K562 (cell line): ENCODE measurements at regions not wholly inside any gene's neighbourhood (a gene's known extent, or its start where the extent isn't known, plus 50 kb on each side); places are given as distances from the start of the nearest gene placed in this dataset.

ENCODE experiments used
- ATAC-seq: fragments of 200-7000 bp; cut with Tn5 transposase; 3 replicates; pipeline ENCODE4 v1.9.1; 2020; ENCODE audit warnings: moderate library complexity
- BruUV-seq: library from RNA; stranded (reverse); fragments of 400-500 nt; replicated peaks from 2 replicates; lab custom pipeline; 2021; lab: Mats Ljungman, UMichigan
- CTCF ChIA-PET: fragments of 300-600 bp; formaldehyde crosslinking; extraction: SDS; loops from one replicate; lab custom pipeline; 2021; ENCODE audit warnings: low intra/inter-chr PET ratio; lab: Yijun Ruan, JAX
- POLR2A ChIA-PET: fragments of 300-600, 350-650 bp; sonication (Branson Sonifier 250); formaldehyde crosslinking; extraction: SDS; loops from one replicate; lab custom pipeline; 2021; ENCODE audit warnings: antibody characterized with exemption, inconsistent platforms; lab: Yijun Ruan, JAX
- DNase-seq, 4 experiments: peaks; one replicate each; pipeline versions ENCODE4 v3.0.0 to v3.0.0-alpha.2; 2011 to 2018; ENCODE audit warnings: low spot score in 3 of 4, mixed read lengths in 3 of 4; ENCODE audit errors: extremely low read depth in 1 of 4
- FAIRE-seq: peaks from 2 replicates; lab custom pipeline; 2011; peaks lifted over from hg19 to GRCh38; lab: Jason Lieb, UNC
- H2AFZ ChIP-seq: 2 replicates; pipeline ENCODE4 v1.6.0; 2011; ENCODE audit warnings: low read depth, low read length, control low read depth, inconsistent platforms
- H3K27ac ChIP-seq: fragments of 200-600 bp; 3 replicates; pipeline ENCODE4 v1.8.0; 2011; ENCODE audit warnings: low read depth, mild to moderate bottlenecking, control low read depth, inconsistent platforms, low read length, moderate library complexity, mixed read lengths; ENCODE audit errors: extremely low read depth
- H3K27me3 ChIP-seq, 2 experiments: fragments of 300-600 bp in 1 of 2; 2 replicates in 1 of 2; 3 replicates in 1 of 2; pipeline versions ENCODE4 v1.6.0 to v1.8.0; 2011; ENCODE audit warnings: inconsistent platforms in 2 of 2, low read length in 2 of 2, mild to moderate bottlenecking in 1 of 2, mixed read lengths in 1 of 2, moderate library complexity in 1 of 2; ENCODE audit not compliant: control insufficient read depth in 2 of 2, insufficient read depth in 2 of 2
- H3K36me3 ChIP-seq: fragments of 300-600 bp; 3 replicates; pipeline ENCODE4 v1.8.0; 2011; ENCODE audit warnings: mild to moderate bottlenecking, low read length, inconsistent platforms; ENCODE audit not compliant: control insufficient read depth, insufficient read depth
- H3K4me1 ChIP-seq, 2 experiments: fragments of 200-600 bp in 1 of 2; replicated peaks in 1 of 2; 2 replicates in 1 of 2; 3 replicates in 1 of 2; pipeline versions ENCODE4 v1.5.1 to v1.8.0; 2011; ENCODE audit warnings: inconsistent platforms in 2 of 2, low read length in 2 of 2, mild to moderate bottlenecking in 1 of 2, mixed read lengths in 1 of 2, moderate library complexity in 1 of 2; ENCODE audit not compliant: control insufficient read depth in 2 of 2, insufficient read depth in 2 of 2
- H3K4me2 ChIP-seq: 2 replicates; pipeline ENCODE4 v1.6.1; 2011; ENCODE audit warnings: low read length, control low read depth, inconsistent platforms, mixed read lengths; ENCODE audit not compliant: insufficient read depth
- H3K4me3 ChIP-seq: fragments of 200-600 bp; sonication (generic), shearing (Covaris generic); 2 replicates; pipeline ENCODE4 v1.5.1; 2016; ENCODE audit warnings: control low read depth, inconsistent platforms
- H3K79me2 ChIP-seq: fragments of 200-600 bp; 3 replicates; pipeline ENCODE4 v1.8.0; 2011; ENCODE audit warnings: low read length, inconsistent platforms; ENCODE audit not compliant: control insufficient read depth, insufficient read depth
- H3K9ac ChIP-seq, 2 experiments: 2 replicates each; pipeline versions ENCODE4 v1.6.0 to v1.6.1; 2011; ENCODE audit warnings: low read depth in 2 of 2, low read length in 2 of 2, control low read depth in 1 of 2, inconsistent platforms in 1 of 2, mild to moderate bottlenecking in 1 of 2, mixed read lengths in 1 of 2; ENCODE audit not compliant: insufficient read depth in 1 of 2
- H3K9me1 ChIP-seq: one replicate; pipeline ENCODE4 v1.6.0; 2011; ENCODE audit warnings: inconsistent platforms, mild to moderate bottlenecking, low read length, moderate library complexity; ENCODE audit not compliant: control insufficient read depth, insufficient read depth
- H3K9me3 ChIP-seq: replicated peaks from 2 replicates; pipeline ENCODE4 v1.5.1; 2011; ENCODE audit warnings: low read depth, low read length, inconsistent platforms; ENCODE audit not compliant: control insufficient read depth, insufficient read depth
- H4K20me1 ChIP-seq: replicated peaks from 2 replicates; pipeline ENCODE4 v1.6.1; 2011; ENCODE audit warnings: low read length, inconsistent platforms, mixed read lengths; ENCODE audit not compliant: control insufficient read depth, insufficient read depth
- ATF6 ChIP-seq: sonication (generic); formaldehyde crosslinking; IDR thresholded peaks from 2 replicates; pipeline ENCODE4 v1.4.0; 2020; ENCODE audit warnings: mild to moderate bottlenecking, missing genetic modification reagents
- MCM5 ChIP-seq: fragments of 450-650 bp; IDR thresholded peaks from 2 replicates; pipeline ENCODE4 v1.6.1; 2016; ENCODE audit warnings: low read depth
- PYGO2 ChIP-seq: fragments of 450-650 bp; IDR thresholded peaks from 2 replicates; pipeline ENCODE4 v1.6.1; 2016; ENCODE audit warnings: mild to moderate bottlenecking, missing genetic modification characterization, moderate library complexity, missing compliant biosample characterization
- SRSF7 ChIP-seq: fragments of 200-400 bp; formaldehyde crosslinking; optimal IDR thresholded peaks from 2 replicates; pipeline ENCODE3; 2017; ENCODE audit warnings: mild to moderate bottlenecking, low read depth, low read length
- TEAD1 ChIP-seq, 2 experiments: fragments of 450-650 bp in 1 of 2; sonication (generic) in 1 of 2; formaldehyde crosslinking; IDR thresholded peaks; 2 replicates each; pipeline versions ENCODE4 v1.4.0 to v1.8.0; 2020 to 2022; ENCODE audit warnings: mild to moderate bottlenecking in 2 of 2, missing genetic modification reagents in 1 of 2
- XRCC3 ChIP-seq: fragments of 450-650 bp; IDR thresholded peaks from 2 replicates; pipeline ENCODE4 v1.6.1; 2017; ENCODE audit warnings: mild to moderate bottlenecking, moderate library complexity
- ZNF316 ChIP-seq: fragments of 450-650 bp; IDR thresholded peaks from 2 replicates; pipeline ENCODE4 v1.6.1; 2016
- ZNF354B ChIP-seq: fragments of 250-450 bp; sonication (Bioruptor Pico); IDR thresholded peaks from 2 replicates; pipeline ENCODE4 v1.4.0; 2020
- ZNF41 ChIP-seq: fragments of 250-450 bp; sonication (Bioruptor Pico); conservative IDR thresholded peaks from 2 replicates; pipeline ENCODE4 v1.4.0; 2020; ENCODE audit warnings: mild to moderate bottlenecking
- WGBS: fragments of 100-300 bp; shearing (Covaris generic); methylation state at CpG from one replicate; pipeline ENCODE4 v1.1.6; 2016; ENCODE audit warnings: low coverage, mixed read lengths; ENCODE audit not compliant: insufficient coverage; ENCODE audit errors: missing lambda C conversion rate; 5-methylcytosine and 5-hydroxymethylcytosine counted together
- in situ Hi-C: fragments of 300-500 bp; cut with MboI; formaldehyde crosslinking; loops from 4 replicates; pipeline ENCODE4 v1.15.0; 2018; ENCODE audit warnings: inconsistent platforms, mixed read lengths
- intact Hi-C: fragments of 100-400 bp; cut with micrococcal nuclease; formaldehyde crosslinking; loops from 2 replicates; pipeline ENCODE4 v1.14.2; 2022
- TF ChIP-seq, protein P1 (sequence below): fragments of 450-650 bp; IDR thresholded peaks from 2 replicates; pipeline ENCODE4 v1.6.1; 2018; ENCODE audit not compliant: partially characterized antibody

- 0% methylated on average over 1 of the region's 1 CpG for WGBS
- H3K79me2 ChIP-seq, result no peaks in the 10 kb centered on the region
- no peaks in the 10 kb centered on the region for H3K9me1 ChIP-seq
- POLR2A ChIA-PET, result no interaction called here
- H4K20me1 ChIP-seq, result no peaks in the 10 kb centered on the region
- DNase-seq (no peak), FAIRE-seq (no peak), ATAC-seq (no peak)
- no peaks in the 10 kb centered on the region for H3K4me1 ChIP-seq
- H3K4me2 ChIP-seq, result no peak overlapping the region
- no peak overlapping the region for H3K27ac ChIP-seq
- no peak overlapping the region for H3K4me3 ChIP-seq
- H3K36me3 ChIP-seq, result no peaks in the 10 kb centered on the region
- in situ Hi-C loops (no loop called here), intact Hi-C loops (no loop called here)
- no peaks in the 10 kb centered on the region; the same call in 1 of the 2 replicates for H3K9me3 ChIP-seq
- no peak overlapping the region for H2AFZ ChIP-seq
- CTCF ChIA-PET, result no interaction called here
- H3K27me3 ChIP-seq, result no peaks in the 10 kb centered on the region
- no peak overlapping the region for H3K9ac ChIP-seq
- BruUV-seq, result no TSS peak
- no peak for TF ChIP-seq ZNF354B
- TF ChIP-seq ZNF316, result no peak
- no peak for TF ChIP-seq ATF6 (CRISPR knock-in tag)
Observed at GRCh38 chr5:97657239-97657638, 474.2 kb upstream of the RIOK2 start.

DNA sequence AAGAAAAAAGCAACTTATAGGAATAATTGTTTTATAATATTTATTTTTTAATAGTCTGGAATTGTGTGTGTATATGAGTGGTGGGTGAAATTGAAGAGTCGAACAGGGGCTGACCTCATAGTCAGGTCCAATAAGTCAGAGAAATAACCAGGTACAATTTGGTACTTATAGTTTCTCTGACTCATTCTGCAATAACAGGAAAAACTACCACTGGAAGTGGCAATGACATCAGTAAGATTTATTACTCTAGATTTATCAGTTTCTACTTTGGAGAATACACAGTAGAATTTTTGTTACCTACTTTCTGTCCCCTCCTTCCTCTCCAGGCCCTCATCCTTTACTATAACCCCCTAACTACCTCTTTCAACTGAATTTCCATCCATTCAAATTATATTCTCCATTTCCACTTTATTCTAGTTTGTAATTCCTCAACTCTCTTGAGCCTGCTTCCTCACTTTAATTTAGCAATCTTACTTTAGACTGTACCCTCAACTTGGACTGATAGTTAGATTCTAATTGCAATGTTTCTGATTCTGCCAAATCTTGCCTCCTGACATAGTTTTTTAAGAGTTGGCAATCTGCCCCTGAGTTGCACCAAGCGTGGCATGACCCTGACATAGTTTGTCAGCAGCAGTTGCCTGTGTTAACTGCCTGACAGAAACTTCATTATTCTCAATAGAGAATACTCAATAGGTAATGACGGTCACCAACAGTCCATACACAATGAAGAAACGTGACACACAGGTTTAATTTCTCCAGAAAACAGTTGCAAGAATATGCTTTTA, 475.3 kb upstream of the RIOK2 start:
- H4K20me1 ChIP-seq, result no peaks in the 10 kb centered on the region
- in situ Hi-C loops, result no loop called here
- H3K9ac ChIP-seq, result no peak overlapping the region
- ChIA-PET CTCF (no interaction called here), POLR2A (no interaction called here)
- FAIRE-seq, result no peak
- no peaks in the 10 kb centered on the region for H3K9me1 ChIP-seq
- no peaks in the 10 kb centered on the region for H3K79me2 ChIP-seq
- no peaks in the 10 kb centered on the region; the same call in 1 of the 2 replicates for H3K9me3 ChIP-seq
- H3K4me1 ChIP-seq, result no peaks in the 10 kb centered on the region
- no peak overlapping the region for H3K4me2 ChIP-seq
- H3K27me3 ChIP-seq, result no peaks in the 10 kb centered on the region
- H3K36me3 ChIP-seq, result no peaks in the 10 kb centered on the region
- H3K4me3 ChIP-seq, result no peak overlapping the region
- no peak overlapping the region for H3K27ac ChIP-seq
- 0% methylated on average over 4 of the region's 4 CpGs for WGBS
- no peak overlapping the region for H2AFZ ChIP-seq
- DNase-seq, result no peak
- no TSS peak for BruUV-seq
- intact Hi-C loops, result no loop called here
- no peak for ATAC-seq
- no peak for TF ChIP-seq MCM5
- TF ChIP-seq XRCC3, result no peak
- TF ChIP-seq ZNF41 (CRISPR knock-in tag), result no peak
- TF ChIP-seq, protein P1, sequence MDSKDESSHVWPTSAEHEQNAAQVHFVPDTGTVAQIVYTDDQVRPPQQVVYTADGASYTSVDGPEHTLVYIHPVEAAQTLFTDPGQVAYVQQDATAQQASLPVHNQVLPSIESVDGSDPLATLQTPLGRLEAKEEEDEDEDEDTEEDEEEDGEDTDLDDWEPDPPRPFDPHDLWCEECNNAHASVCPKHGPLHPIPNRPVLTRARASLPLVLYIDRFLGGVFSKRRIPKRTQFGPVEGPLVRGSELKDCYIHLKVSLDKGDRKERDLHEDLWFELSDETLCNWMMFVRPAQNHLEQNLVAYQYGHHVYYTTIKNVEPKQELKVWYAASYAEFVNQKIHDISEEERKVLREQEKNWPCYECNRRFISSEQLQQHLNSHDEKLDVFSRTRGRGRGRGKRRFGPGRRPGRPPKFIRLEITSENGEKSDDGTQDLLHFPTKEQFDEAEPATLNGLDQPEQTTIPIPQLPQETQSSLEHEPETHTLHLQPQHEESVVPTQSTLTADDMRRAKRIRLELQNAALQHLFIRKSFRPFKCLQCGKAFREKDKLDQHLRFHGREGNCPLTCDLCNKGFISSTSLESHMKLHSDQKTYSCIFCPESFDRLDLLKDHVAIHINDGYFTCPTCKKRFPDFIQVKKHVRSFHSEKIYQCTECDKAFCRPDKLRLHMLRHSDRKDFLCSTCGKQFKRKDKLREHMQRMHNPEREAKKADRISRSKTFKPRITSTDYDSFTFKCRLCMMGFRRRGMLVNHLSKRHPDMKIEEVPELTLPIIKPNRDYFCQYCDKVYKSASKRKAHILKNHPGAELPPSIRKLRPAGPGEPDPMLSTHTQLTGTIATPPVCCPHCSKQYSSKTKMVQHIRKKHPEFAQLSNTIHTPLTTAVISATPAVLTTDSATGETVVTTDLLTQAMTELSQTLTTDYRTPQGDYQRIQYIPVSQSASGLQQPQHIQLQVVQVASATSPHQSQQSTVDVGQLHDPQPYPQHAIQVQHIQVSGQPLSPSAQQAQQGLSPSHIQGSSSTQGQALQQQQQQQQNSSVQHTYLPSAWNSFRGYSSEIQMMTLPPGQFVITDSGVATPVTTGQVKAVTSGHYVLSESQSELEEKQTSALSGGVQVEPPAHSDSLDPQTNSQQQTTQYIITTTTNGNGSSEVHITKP, result no peak
- no peak for TF ChIP-seq SRSF7
- no peak for TF ChIP-seq PYGO2 (tag)
- TF ChIP-seq TEAD1 (CRISPR knock-in tag; IDR thresholded peaks at IDR 0.05), result no peak
